NT2/D1 (cell line): ENCODE measurements at regions not wholly inside any gene's neighbourhood (a gene's known extent, or its start where the extent isn't known, plus 50 kb on each side); places are given as distances from the start of the nearest gene placed in this dataset.

Experiments used
- DNase-seq: peaks from one replicate; pipeline ENCODE4 v3.0.0-alpha.2; 2011; ENCODE audit warnings: low read depth, low spot score
- H3K27me3 ChIP-seq: 2 replicates; pipeline ENCODE4 v1.6.0; 2011; ENCODE audit warnings: mild to moderate bottlenecking; ENCODE audit not compliant: insufficient read length, insufficient read depth
- H3K36me3 ChIP-seq: 2 replicates; pipeline ENCODE4 v1.6.1; 2011; ENCODE audit warnings: mild to moderate bottlenecking, low read length, mixed read lengths; ENCODE audit not compliant: insufficient read depth, insufficient read length
- H3K4me1 ChIP-seq: 2 replicates; pipeline ENCODE4 v1.5.1; 2011; ENCODE audit not compliant: insufficient read depth, insufficient read length
- H3K4me3 ChIP-seq: 2 replicates; pipeline ENCODE4 v1.5.1; 2011; ENCODE audit warnings: low read depth; ENCODE audit not compliant: insufficient read length
- H3K9ac ChIP-seq: 2 replicates; pipeline ENCODE4 v1.6.0; 2011; ENCODE audit warnings: low read depth; ENCODE audit not compliant: insufficient read length
- H3K9me3 ChIP-seq: 2 replicates; pipeline ENCODE4 v1.5.1; 2011; ENCODE audit warnings: mild to moderate bottlenecking, low read length; ENCODE audit not compliant: insufficient read depth
- SUZ12 ChIP-seq: IDR thresholded peaks from 2 replicates; pipeline ENCODE4 v1.6.1; 2011; ENCODE audit not compliant: insufficient read length, insufficient read depth; ENCODE audit errors: extremely low read depth
- YY1 ChIP-seq: IDR thresholded peaks from 2 replicates; pipeline ENCODE4 v1.6.1; 2011; ENCODE audit not compliant: insufficient read length, insufficient read depth
- ZNF274 ChIP-seq: IDR thresholded peaks from 2 replicates; pipeline ENCODE4 v1.6.1; 2011; ENCODE audit warnings: mild to moderate bottlenecking, low read depth, low read length

DNA sequence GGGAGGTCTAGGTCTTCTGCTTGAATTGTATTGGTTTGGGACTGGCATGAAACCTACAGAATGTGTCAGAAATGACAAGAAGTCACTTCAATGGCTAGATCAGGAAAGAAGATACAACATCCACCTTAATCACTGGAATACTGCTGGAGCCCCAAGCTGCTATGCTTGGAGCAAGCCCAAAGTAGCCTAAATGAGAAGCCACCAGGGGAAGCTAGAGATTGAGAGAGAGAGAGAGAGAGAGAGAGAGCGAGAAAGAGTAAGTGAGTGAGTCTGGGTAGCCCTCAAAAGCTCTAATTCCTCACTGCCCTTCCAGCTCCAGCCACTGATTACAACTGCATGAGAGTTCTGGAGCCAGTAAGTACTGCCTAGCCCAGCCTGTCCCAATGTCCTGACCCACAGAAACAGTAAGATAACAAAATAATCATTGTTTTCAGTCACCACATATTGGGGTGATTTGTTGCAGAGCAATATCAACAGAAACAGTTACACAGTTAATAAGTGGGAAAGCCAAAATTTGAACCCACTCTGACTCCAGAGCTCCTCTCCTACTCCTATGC lies 529.2 kb upstream of the GOLIM4 start:
- no peaks in the 10 kb centered on the region for H3K36me3 ChIP-seq

DNA sequence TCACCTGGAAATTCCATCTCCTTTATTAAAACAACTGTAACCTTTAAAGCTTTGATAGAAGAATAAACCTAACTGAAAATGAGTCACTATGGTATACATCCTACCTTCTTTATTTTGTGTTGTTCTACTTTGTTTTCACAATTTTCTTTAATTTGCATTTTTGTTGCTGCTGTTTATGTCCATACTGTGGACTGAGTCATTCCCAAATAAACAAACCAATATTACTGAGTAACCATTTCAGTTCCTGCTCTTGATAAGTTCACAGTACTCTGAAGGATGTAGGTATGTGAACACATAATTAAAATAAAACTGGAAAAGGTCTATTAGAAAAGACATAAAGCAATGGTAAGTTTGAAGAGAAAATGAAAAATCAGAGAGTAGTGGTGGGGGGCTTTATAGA lies 528.5 kb upstream of the GOLIM4 start:
- TF ChIP-seq YY1 = no peak
- no peak for DNase-seq
- Histone ChIP-seq H3K4me3 (no peak overlapping the region), H3K4me1 (no peaks in the 10 kb centered on the region), H3K27me3 (no peaks in the 10 kb centered on the region), H3K9ac (no peak overlapping the region), H3K36me3 (no peaks in the 10 kb centered on the region), H3K9me3 (no peaks in the 10 kb centered on the region)

More for the DNA sequence above, 529.2 kb upstream of the GOLIM4 start:
- Histone ChIP-seq H3K27me3 (no peaks in the 10 kb centered on the region), H3K4me3 (no peak overlapping the region), H3K9me3 (no peaks in the 10 kb centered on the region), H3K9ac (no peak overlapping the region), H3K4me1 (no peaks in the 10 kb centered on the region)
- TF ChIP-seq ZNF274 (no peak), YY1 (no peak), SUZ12 (no peak)
- DNase-seq = no peak

DNA sequence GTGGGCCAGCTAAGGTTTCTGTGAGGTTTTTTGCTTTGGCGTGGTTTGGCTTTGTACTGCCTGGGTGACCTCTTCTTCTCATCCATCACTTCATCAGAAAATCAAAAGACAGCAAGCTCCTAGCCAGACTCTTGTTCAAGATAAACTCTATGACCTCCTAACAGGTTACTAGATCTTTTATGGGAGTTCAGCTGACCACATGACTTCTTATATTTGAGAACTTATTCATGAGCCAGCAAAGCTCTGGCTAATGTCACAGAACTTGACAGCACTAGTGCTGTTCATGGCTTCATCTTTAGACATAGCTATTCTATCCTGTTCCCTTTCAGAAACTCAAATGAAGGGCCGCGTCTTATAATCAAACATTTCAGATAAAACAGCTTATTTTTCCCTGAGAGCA lies 527.1 kb upstream of the GOLIM4 start:
- Histone ChIP-seq H3K27me3 (no peaks in the 10 kb centered on the region), H3K9ac (no peak overlapping the region), H3K4me1 (no peaks in the 10 kb centered on the region), H3K36me3 (no peaks in the 10 kb centered on the region), H3K4me3 (no peak overlapping the region), H3K9me3 (no peaks in the 10 kb centered on the region)
- DNase-seq = no peak
- TF ChIP-seq ZNF274 (no peak), YY1 (no peak), SUZ12 (no peak)

DNA sequence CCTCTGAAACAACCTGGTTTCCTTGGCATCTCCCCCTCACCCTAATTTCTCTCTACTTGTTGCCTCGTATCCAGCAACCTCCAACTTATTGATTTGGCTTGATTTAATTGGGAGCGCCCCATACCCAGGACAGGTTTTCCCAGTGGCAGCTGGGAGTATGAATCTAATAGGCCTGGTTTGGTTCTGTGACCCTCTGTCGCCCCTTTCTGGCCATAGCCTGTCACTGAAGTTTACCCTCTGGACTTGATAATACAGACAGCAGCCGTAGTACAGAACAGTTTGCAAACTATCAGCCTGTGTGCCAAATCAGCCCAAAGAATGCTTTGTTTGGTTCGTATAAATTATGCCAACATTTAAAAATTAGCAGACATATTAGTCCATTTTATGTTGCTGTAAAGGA lies 525.1 kb upstream of the GOLIM4 start:
- no peaks in the 10 kb centered on the region for H3K36me3 ChIP-seq
- no peak overlapping the region for H3K4me3 ChIP-seq
- H3K9me3 ChIP-seq = no peaks in the 10 kb centered on the region
- TF ChIP-seq YY1 = no peak
- no peak for TF ChIP-seq ZNF274
- no peak for TF ChIP-seq SUZ12
- peak; percentile 36 for DNase-seq
- no peaks in the 10 kb centered on the region for H3K27me3 ChIP-seq
- H3K9ac ChIP-seq = no peak overlapping the region
- no peaks in the 10 kb centered on the region for H3K4me1 ChIP-seq

DNA sequence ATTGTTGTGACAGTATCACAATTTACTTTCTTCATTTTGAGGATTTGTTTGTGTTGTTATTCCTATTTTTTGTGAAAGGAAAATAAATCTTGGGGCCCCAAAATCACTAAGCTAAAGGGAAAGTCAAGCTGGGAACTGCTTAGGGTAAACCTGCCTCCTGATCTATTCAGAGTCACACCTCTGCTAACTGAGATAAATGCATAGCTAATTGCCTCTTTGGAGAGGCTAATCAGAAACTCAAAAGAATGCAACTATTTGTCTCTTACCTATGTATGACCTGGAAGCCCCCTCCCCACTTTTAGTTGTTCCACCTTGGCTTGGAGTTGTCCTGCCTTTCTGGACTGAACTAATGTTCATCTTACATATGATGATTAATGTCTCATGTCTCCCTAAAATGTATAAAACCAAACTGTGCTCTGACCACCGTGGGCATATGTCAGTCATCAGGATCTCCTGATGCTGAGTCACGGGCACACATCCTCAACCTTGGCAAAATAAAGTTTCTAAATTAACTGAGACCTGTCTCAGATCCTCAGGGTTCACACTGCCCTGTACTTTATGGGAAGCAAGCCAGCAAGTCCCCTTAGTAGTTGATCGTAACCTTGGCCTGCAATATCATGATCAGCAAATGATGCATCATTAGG lies 523.2 kb upstream of the GOLIM4 start:
- no peak for DNase-seq
- no peaks in the 10 kb centered on the region for H3K27me3 ChIP-seq
- TF ChIP-seq SUZ12 (no peak), ZNF274 (no peak), YY1 (no peak)
- H3K4me3 ChIP-seq = no peak overlapping the region
- no peaks in the 10 kb centered on the region for H3K4me1 ChIP-seq
- H3K9ac ChIP-seq = no peak overlapping the region
- H3K36me3 ChIP-seq = no peaks in the 10 kb centered on the region
- no peaks in the 10 kb centered on the region for H3K9me3 ChIP-seq

DNA sequence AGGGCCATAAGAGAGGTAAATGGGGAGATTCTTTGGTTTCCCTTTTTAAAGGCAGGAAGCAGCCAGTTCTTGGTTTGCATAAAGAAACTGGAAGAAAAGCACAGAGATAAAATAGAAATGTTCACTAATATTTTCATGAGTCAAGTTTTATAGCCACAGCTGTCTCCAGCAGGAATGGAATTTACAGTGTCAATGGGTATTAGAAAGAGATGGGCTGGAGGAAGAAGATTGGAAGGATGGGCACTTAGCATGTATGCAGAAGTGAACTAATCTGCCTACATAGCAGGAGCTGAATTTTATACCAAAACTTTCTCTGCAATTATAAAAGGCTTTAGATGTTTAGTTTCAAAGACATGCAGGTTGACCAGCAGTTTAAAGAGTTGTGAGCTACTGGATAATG lies 521.9 kb upstream of the GOLIM4 start:
- TF ChIP-seq YY1 (no peak), SUZ12 (no peak), ZNF274 (no peak)

DNA sequence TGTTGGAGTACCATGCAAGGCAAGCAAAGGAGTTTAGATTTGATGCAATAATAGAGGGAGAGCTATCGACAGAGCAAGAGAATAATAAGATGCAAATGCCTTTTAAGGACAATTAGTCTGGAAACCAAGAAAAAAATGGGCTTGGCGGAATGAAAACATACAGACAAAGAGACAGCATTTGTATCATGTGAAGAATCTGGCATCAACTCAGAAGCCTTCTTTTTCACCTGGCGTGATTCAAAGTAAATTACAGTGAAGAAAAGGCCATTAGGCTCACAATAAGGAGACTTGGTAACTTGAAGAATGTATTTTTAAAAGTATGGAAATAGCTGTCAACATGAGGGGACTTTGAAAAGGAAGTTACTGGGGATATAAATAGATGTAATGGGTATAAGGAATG lies 521.2 kb upstream of the GOLIM4 start:
- Histone ChIP-seq H3K36me3 (no peaks in the 10 kb centered on the region), H3K4me1 (no peaks in the 10 kb centered on the region), H3K9me3 (no peaks in the 10 kb centered on the region), H3K4me3 (no peak overlapping the region), H3K27me3 (no peaks in the 10 kb centered on the region), H3K9ac (no peak overlapping the region)
- DNase-seq = no peak
- TF ChIP-seq ZNF274 (no peak), SUZ12 (no peak), YY1 (no peak)

More for the DNA sequence above, 521.9 kb upstream of the GOLIM4 start:
- Histone ChIP-seq H3K36me3 (no peaks in the 10 kb centered on the region), H3K9ac (no peak overlapping the region), H3K4me3 (no peak overlapping the region), H3K9me3 (no peaks in the 10 kb centered on the region), H3K4me1 (no peaks in the 10 kb centered on the region), H3K27me3 (no peaks in the 10 kb centered on the region)
- no peak for DNase-seq

DNA sequence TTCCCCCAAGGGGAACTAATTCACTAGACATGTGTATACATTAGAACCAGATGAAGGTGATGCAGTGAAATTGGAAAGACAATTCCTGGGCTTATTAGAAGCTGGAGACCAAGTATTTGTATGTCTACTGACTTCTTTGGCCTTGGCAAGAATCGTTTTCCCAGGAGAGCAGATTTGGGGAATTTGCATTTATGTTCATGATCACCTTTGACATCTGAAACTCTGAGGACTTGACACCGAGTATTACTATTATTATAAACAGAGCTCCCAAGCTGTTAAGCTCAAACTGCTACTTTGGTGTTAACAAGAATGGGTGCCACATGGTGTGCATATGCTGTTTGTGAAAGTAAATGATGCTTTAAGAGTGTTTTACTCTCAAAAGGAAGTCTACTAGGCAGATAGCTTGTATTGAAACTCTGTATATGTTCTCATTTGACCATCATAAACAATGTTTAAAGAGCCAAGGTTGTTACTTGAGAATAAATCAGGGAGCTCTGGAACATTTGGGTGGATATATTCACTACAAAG lies 519.8 kb upstream of the GOLIM4 start:
- Histone ChIP-seq H3K4me1 (no peaks in the 10 kb centered on the region), H3K36me3 (no peaks in the 10 kb centered on the region), H3K4me3 (no peak overlapping the region), H3K9me3 (no peaks in the 10 kb centered on the region), H3K27me3 (no peaks in the 10 kb centered on the region), H3K9ac (no peak overlapping the region)
- no peak for TF ChIP-seq YY1
- TF ChIP-seq ZNF274 = no peak
- TF ChIP-seq SUZ12 = no peak
- no peak for DNase-seq
